ENCODE measurements at regions not wholly inside any gene's neighbourhood (a gene's known extent, or its start where the extent isn't known, plus 50 kb on each side); places are given as distances from the start of the nearest gene placed in this dataset.

GRCh38 chr7:83305027-83305426 is 142.3 kb upstream of the PCLO start:
- TF ChIP-seq, protein P1, sequence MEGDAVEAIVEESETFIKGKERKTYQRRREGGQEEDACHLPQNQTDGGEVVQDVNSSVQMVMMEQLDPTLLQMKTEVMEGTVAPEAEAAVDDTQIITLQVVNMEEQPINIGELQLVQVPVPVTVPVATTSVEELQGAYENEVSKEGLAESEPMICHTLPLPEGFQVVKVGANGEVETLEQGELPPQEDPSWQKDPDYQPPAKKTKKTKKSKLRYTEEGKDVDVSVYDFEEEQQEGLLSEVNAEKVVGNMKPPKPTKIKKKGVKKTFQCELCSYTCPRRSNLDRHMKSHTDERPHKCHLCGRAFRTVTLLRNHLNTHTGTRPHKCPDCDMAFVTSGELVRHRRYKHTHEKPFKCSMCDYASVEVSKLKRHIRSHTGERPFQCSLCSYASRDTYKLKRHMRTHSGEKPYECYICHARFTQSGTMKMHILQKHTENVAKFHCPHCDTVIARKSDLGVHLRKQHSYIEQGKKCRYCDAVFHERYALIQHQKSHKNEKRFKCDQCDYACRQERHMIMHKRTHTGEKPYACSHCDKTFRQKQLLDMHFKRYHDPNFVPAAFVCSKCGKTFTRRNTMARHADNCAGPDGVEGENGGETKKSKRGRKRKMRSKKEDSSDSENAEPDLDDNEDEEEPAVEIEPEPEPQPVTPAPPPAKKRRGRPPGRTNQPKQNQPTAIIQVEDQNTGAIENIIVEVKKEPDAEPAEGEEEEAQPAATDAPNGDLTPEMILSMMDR (IDR thresholded peaks at IDR 0.05; ENCODE audit: low read depth, low read length, poor library complexity, severe bottlenecking) = no peak
- TF ChIP-seq EZH2phosphoT487 (IDR thresholded peaks at IDR 0.05; ENCODE audit: borderline replicate concordance, low read length) = no peak

Data from DOHH2 (cell line).